Peyer's patch (tissue), 4 donors: ENCODE measurements at regions not wholly inside any gene's neighbourhood (a gene's known extent, or its start where the extent isn't known, plus 50 kb on each side); places are given as distances from the start of the nearest gene placed in this dataset.

ENCODE experiments used
- DNase-seq, 3 donors: peaks; one replicate each; pipeline ENCODE4 v3.0.0-alpha.2; 2017 to 2019
- H3K27ac ChIP-seq, 4 donors: fragments of 200-600 bp; sonication (generic); one replicate each; pipeline ENCODE4 v1.5.1; 2016 to 2019
- H3K27me3 ChIP-seq, 2 donors: fragments of 200-600 bp; sonication (generic); one replicate each; pipeline ENCODE4 v1.5.1; 2019
- H3K36me3 ChIP-seq, 3 donors: fragments of 200-600 bp; sonication (generic); one replicate each; pipeline ENCODE4 v1.5.1; 2016 to 2019
- H3K4me1 ChIP-seq, 4 donors: fragments of 200-600 bp; sonication (generic); one replicate each; pipeline ENCODE4 v1.5.1; 2016 to 2019
- H3K4me3 ChIP-seq, 4 donors: fragments of 200-600 bp; sonication (generic); 1 replicate in 3 of 4; 2 replicates in 1 of 4; pipeline ENCODE4 v1.5.1; 2016 to 2019; ENCODE audit warnings: mild to moderate bottlenecking in 1 of 4
- H3K9me3 ChIP-seq, 4 donors: fragments of 200-600 bp; sonication (generic); one replicate each; pipeline ENCODE4 v1.5.1; 2016 to 2019; ENCODE audit warnings: mild to moderate bottlenecking in 1 of 4
- CTCF ChIP-seq, 6 experiments: fragments of 450-650 bp in 4 of 6; fragments of 200-600 bp in 2 of 6; sonication (generic) in 1 of 6; IDR thresholded peaks; one replicate each; pipeline ENCODE4 v1.5.1; 2017 to 2019; ENCODE audit warnings: antibody characterized with exemption in 6 of 6, mild to moderate bottlenecking in 3 of 6, moderate library complexity in 1 of 6
- POLR2A ChIP-seq, 2 donors: fragments of 450-650 bp; IDR thresholded peaks; one replicate each; pipeline ENCODE4 v1.5.1; 2017; ENCODE audit warnings: antibody characterized with exemption in 2 of 2, mild to moderate bottlenecking in 2 of 2, moderate library complexity in 2 of 2

GRCh38 chr3:24857945-24858344, 363.3 kb upstream of the THRB start:
- Histone ChIP-seq H3K4me1 (no peaks in the 10 kb centered on the region), H3K27ac (no peak overlapping the region), H3K36me3 (no peaks in the 10 kb centered on the region), H3K9me3 (no peaks in the 10 kb centered on the region), H3K4me3 (no peak overlapping the region), H3K27me3 (no peaks in the 10 kb centered on the region)
- TF ChIP-seq CTCF (IDR thresholded peaks at IDR 0.05): no peak
- TF ChIP-seq POLR2A (IDR thresholded peaks at IDR 0.05): no peak
- no peak for DNase-seq

- no peaks in the 10 kb centered on the region for H3K27me3 ChIP-seq
- H3K36me3 ChIP-seq: no peaks in the 10 kb centered on the region
- no peaks in the 10 kb centered on the region for H3K4me1 ChIP-seq
- DNase-seq: no peak
- no peaks in the 10 kb centered on the region for H3K9me3 ChIP-seq
- H3K4me3 ChIP-seq: no peak overlapping the region
- TF ChIP-seq CTCF (IDR thresholded peaks at IDR 0.05) (no peak), POLR2A (IDR thresholded peaks at IDR 0.05) (no peak)
- no peak overlapping the region for H3K27ac ChIP-seq
Measured at GRCh38 chr3:24863215-24863614, 368.6 kb upstream of the THRB start.

GRCh38 chr3:24867783-24868182, 373.1 kb upstream of the THRB start:
- Histone ChIP-seq H3K27me3 (no peaks in the 10 kb centered on the region), H3K27ac (no peak overlapping the region), H3K36me3 (no peaks in the 10 kb centered on the region), H3K9me3 (no peaks in the 10 kb centered on the region), H3K4me3 (no peak overlapping the region), H3K4me1 (no peaks in the 10 kb centered on the region)
- TF ChIP-seq CTCF (IDR thresholded peaks at IDR 0.05): no peak
- TF ChIP-seq POLR2A (IDR thresholded peaks at IDR 0.05): no peak
- no peak for DNase-seq

GRCh38 chr3:24881239-24881638, 386.6 kb upstream of the THRB start:
- H3K9me3 ChIP-seq: no peaks in the 10 kb centered on the region
- no peak overlapping the region for H3K4me3 ChIP-seq
- H3K27ac ChIP-seq: no peak overlapping the region
- DNase-seq: no peak
- TF ChIP-seq POLR2A (IDR thresholded peaks at IDR 0.05): no peak
- no peak for TF ChIP-seq CTCF (IDR thresholded peaks at IDR 0.05)
- no peaks in the 10 kb centered on the region for H3K36me3 ChIP-seq
- no peaks in the 10 kb centered on the region for H3K27me3 ChIP-seq
- no peaks in the 10 kb centered on the region for H3K4me1 ChIP-seq

- no peaks in the 10 kb centered on the region for H3K9me3 ChIP-seq
- H3K27me3 ChIP-seq: no peaks in the 10 kb centered on the region
- H3K27ac ChIP-seq: no peak overlapping the region
- no peaks in the 10 kb centered on the region for H3K4me1 ChIP-seq
- no peaks in the 10 kb centered on the region for H3K36me3 ChIP-seq
- DNase-seq: no peak
- TF ChIP-seq POLR2A (IDR thresholded peaks at IDR 0.05) (no peak), CTCF (IDR thresholded peaks at IDR 0.05) (no peak)
- no peak overlapping the region for H3K4me3 ChIP-seq
Measured at GRCh38 chr3:24886501-24886900, 391.9 kb upstream of the THRB start.

GRCh38 chr3:24890012-24890411, 395.4 kb upstream of the THRB start:
- no peaks in the 10 kb centered on the region for H3K9me3 ChIP-seq
- TF ChIP-seq POLR2A (IDR thresholded peaks at IDR 0.05) (no peak), CTCF (IDR thresholded peaks at IDR 0.05) (no peak)
- no peaks in the 10 kb centered on the region for H3K4me1 ChIP-seq
- no peaks in the 10 kb centered on the region for H3K27me3 ChIP-seq
- no peak for DNase-seq
- no peaks in the 10 kb centered on the region for H3K36me3 ChIP-seq
- H3K4me3 ChIP-seq: no peak overlapping the region
- no peak overlapping the region for H3K27ac ChIP-seq
